OCI-M2 (cell line): ENCODE measurements at regions not wholly inside any gene's neighbourhood (a gene's known extent, or its start where the extent isn't known, plus 50 kb on each side); places are given as distances from the start of the nearest gene placed in this dataset.

Source experiments
- DNase-seq: peaks from one replicate; lab custom pipeline; 2025; ENCODE audit not compliant: unreplicated experiment; lab: John Stamatoyannopoulos, UW

DNA sequence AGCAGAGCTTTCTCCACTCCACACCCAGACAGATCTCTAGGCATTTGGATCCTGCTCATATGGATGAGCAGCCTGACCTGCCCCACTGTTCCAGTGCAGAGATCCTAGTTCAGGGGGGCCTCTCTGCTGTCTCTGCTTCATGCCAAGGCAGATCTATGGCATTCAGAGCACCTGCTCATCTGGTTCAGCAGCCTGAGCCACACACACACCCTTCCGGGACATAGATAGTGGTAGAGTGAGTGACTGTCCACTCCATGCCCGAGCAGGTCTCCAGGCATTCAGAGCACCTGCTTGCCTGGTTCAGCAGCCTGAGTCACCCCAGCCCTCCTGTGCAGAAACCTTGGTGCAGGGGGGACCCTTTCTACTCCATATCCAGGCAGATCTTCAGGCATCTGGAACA, 54.3 kb upstream of the ZNF800 start:
- DNase-seq, result no peak
